Omental fat pad (tissue), 3 donors: ENCODE measurements at regions not wholly inside any gene's neighbourhood (a gene's known extent, or its start where the extent isn't known, plus 50 kb on each side); places are given as distances from the start of the nearest gene placed in this dataset.

ENCODE experiments used
- ATAC-seq: fragments of 150-250 bp; one replicate; pipeline ENCODE4 v1.9.1; 2016; ENCODE audit warnings: mild to moderate bottlenecking, moderate library complexity; ENCODE audit not compliant: low FRiP score
- DNase-seq: peaks from one replicate; pipeline ENCODE4 v3.0.0-alpha.2; 2019; ENCODE audit warnings: low spot score
- TF ChIP-seq, protein P1 (sequence below), 3 donors: fragments of 450-650 bp; IDR thresholded peaks; one replicate each; pipeline ENCODE4 v1.5.1; 2016 to 2017; ENCODE audit warnings: antibody characterized with exemption in 3 of 3, mild to moderate bottlenecking in 3 of 3, moderate library complexity in 2 of 3

DNA sequence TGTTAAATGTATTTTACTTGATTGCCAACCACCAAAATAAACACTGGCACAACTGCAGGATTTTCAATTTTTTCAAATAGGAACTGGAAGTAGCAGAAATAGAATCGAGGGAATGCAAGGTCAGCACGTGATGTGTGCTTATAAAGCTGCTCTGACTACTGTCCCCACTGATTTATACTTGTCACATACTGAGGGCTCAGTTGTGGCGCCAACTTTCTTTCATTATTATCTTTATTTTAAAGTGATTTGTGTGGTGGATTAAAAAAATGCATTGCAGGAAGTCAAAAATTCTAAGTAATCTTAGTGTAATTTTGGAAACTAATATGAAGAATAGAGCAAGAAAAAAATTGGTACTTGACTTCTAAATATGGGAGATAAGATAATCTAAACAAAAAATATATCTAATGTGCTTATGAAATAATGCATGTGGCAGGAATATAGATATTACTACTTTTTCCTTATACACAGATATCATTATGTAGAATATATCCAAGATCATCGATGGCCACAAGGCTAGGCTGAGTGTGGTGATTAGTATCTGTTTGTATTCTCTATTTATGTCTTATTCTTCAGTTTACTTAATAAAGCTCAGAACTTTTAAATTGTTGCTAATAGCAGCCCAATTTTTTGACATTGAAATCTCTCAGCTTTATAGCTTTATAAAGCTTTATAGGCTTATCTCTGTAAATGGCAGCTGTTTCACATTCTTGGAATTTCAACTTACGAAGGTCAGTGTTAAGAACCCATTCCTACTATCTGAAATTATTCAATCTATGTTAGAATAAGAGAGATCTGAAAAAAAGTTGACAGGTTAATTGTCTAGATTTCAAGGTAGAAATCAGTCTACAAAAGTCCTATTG is 404.5 kb upstream of the ADAMTS5 start:
- ATAC-seq (no peak), DNase-seq (no peak)
- TF ChIP-seq, protein P1, sequence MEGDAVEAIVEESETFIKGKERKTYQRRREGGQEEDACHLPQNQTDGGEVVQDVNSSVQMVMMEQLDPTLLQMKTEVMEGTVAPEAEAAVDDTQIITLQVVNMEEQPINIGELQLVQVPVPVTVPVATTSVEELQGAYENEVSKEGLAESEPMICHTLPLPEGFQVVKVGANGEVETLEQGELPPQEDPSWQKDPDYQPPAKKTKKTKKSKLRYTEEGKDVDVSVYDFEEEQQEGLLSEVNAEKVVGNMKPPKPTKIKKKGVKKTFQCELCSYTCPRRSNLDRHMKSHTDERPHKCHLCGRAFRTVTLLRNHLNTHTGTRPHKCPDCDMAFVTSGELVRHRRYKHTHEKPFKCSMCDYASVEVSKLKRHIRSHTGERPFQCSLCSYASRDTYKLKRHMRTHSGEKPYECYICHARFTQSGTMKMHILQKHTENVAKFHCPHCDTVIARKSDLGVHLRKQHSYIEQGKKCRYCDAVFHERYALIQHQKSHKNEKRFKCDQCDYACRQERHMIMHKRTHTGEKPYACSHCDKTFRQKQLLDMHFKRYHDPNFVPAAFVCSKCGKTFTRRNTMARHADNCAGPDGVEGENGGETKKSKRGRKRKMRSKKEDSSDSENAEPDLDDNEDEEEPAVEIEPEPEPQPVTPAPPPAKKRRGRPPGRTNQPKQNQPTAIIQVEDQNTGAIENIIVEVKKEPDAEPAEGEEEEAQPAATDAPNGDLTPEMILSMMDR (IDR thresholded peaks at IDR 0.05) = no peak

DNA sequence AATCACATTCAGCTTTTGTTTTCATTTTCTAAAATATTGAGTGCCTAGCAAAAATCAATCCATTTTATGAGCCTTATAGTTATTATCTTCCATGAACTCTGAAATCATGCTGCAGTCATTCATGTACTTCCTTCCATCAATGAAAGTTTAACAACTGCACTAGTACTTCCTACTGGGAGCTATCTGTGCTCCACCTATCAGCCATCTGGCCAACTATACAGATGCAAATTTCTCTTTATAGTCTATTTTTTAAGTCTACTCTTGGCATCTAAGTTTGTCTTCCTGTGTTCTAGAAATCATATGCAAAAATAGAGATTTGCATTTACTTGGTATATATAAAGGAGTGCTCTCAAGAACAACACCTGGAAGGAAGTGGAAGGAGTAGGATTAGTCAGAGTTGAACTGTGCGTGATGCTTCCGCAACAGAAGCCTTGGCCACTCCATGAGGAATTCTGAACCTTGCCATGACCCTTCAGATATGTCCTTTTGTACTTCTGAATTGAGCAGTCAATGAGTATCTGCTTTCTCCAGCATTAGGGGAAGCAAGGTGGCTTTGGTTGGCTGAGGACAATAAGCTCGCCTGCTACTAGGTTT is 403.2 kb upstream of the ADAMTS5 start:
- TF ChIP-seq, protein P1 (IDR thresholded peaks at IDR 0.05) = no peak
- DNase-seq = no peak
- no peak for ATAC-seq

DNA sequence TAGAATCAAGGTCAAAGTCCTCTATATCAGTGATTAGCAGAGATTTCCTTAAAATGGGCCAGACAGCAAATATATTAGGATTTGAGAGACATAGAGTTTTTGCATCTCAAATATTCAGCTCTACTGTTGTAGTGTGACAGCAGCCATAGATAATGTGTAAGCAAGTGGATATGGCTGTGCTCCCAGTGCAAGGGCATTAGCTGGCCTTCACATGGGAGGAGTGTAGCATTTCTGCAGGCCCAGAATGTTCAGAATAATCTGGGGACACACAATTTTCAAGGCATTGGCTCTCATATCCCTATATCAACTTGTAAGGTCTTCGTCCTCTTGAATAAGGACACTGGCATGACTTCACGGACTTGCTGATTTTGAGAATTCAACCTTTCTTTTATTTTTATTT is 402.3 kb upstream of the ADAMTS5 start:
- ATAC-seq = no peak
- TF ChIP-seq, protein P1 (IDR thresholded peaks at IDR 0.05) = no peak
- no peak for DNase-seq

DNA sequence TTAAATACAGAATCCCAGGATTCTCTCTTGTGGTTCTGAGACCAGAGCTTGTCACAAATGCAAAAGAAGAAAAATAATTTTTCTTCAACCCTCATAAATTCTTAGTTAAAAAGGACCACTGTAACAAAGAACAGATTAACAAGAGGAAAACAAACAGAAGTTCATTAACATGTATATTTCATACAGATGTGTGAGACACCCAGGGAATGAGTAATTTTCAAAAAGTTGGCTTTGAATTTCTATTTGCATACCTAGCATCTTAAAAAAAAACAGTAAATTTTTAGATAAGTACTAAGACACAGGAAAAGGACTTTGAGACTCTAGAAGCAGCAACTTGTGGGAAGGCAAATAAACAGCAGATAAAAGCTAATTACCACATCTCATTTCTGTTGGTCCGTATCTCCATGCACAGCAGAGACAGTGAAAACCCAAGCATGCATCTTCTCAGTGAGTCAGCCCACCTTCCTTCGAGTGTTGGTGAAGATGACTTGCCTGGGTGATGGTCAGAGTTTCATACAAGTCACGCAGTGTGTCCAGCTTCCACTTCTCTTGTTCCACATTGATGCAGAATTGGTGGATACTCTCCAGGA is 399.9 kb upstream of the ADAMTS5 start:
- ATAC-seq (no peak), DNase-seq (no peak)
- TF ChIP-seq, protein P1 (IDR thresholded peaks at IDR 0.05) = no peak

DNA sequence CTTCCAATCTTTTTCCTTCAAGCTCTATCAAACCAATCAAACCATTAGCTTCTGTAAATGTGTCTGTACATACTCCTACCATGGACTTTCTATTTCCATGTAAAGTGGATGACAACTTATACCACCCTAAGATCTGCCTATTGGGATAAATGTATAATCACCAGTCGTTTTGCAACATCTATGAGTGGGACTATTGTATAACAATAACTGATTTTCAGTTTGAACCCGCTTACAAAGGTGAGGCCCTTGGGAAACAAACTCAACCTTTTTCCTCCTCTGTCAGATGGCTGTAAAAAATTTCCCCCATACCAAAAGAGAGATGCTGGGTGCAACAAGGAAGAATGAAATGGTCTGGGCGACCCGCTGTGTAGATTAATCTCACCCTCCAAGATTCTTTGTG is 399.1 kb upstream of the ADAMTS5 start:
- ATAC-seq = no peak
- TF ChIP-seq, protein P1 (IDR thresholded peaks at IDR 0.05) = no peak
- no peak for DNase-seq

DNA sequence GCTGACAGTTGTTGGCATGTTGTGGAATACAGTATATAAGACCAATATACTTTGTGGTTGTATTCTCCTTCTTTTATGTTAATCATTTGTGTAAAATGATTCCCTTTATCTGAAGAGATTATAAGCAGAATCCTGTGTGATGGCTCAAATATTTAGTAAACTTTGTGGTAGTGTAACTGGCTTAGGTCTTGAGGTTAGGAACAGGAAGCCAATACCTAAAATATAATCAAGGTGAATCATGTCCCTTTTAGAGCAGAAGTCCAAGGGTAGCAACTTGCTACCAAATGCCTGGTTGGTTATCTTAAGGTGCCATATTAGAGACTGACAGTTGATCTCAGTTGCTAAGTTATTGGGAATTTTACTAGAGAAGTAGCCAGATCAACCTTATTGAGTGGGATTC is 398.5 kb upstream of the ADAMTS5 start:
- ATAC-seq = no peak
- DNase-seq = no peak
- TF ChIP-seq, protein P1 (IDR thresholded peaks at IDR 0.05) = no peak
